HepG2 (cell line): ENCODE measurements at regions not wholly inside any gene's neighbourhood (a gene's known extent, or its start where the extent isn't known, plus 50 kb on each side); places are given as distances from the start of the nearest gene placed in this dataset.

Experiments
- ATAC-seq: fragments of 200-7000 bp; cut with Tn5 transposase; 3 replicates; pipeline ENCODE4 v1.9.1; 2020; ENCODE audit warnings: mild to moderate bottlenecking, moderate library complexity
- BruUV-seq: library from RNA; stranded (reverse); fragments of 400-500 nt; replicated peaks from 2 replicates; lab custom pipeline; 2021; lab: Mats Ljungman, UMichigan
- CTCF ChIA-PET: fragments of 300-600 bp; formaldehyde crosslinking; extraction: SDS; loops from one replicate; lab custom pipeline; 2021; ENCODE audit warnings: low total read pairs, inconsistent platforms, low intra/inter-chr PET ratio; lab: Yijun Ruan, JAX
- POLR2A ChIA-PET: fragments of 350-600 bp; sonication (Branson Sonifier 250); formaldehyde crosslinking; loops from one replicate; lab custom pipeline; 2020; ENCODE audit warnings: antibody characterized with exemption, inconsistent platforms; lab: Yijun Ruan, JAX
- DNase-seq: peaks from one replicate; pipeline ENCODE4 v3.0.0-alpha.2; 2015; ENCODE audit warnings: low spot score
- FAIRE-seq: peaks from 3 replicates; lab custom pipeline; 2011; peaks lifted over from hg19 to GRCh38; lab: Jason Lieb, UNC
- H2AFZ ChIP-seq: one replicate; pipeline ENCODE4 v1.6.1; 2011; ENCODE audit warnings: low read length, inconsistent platforms
- H3K27ac ChIP-seq: fragments of 300-600 bp; 3 replicates; pipeline ENCODE4 v1.8.0; 2011; ENCODE audit warnings: mixed run types, mild to moderate bottlenecking, mixed read lengths, low read length, inconsistent platforms; ENCODE audit not compliant: insufficient read depth; ENCODE audit errors: extremely low read length
- H3K27me3 ChIP-seq, 2 experiments: fragments of 200-600 bp in 1 of 2; 2 replicates in 1 of 2; 3 replicates in 1 of 2; pipeline versions ENCODE4 v1.6.0 to v1.8.0; 2011; ENCODE audit warnings: low read length in 2 of 2, mild to moderate bottlenecking in 2 of 2, moderate library complexity in 2 of 2, inconsistent platforms in 1 of 2; ENCODE audit not compliant: insufficient read depth in 2 of 2, control insufficient read depth in 1 of 2
- H3K36me3 ChIP-seq, 2 experiments: fragments of 200-600 bp in 1 of 2; replicated peaks in 1 of 2; 2 replicates in 1 of 2; 3 replicates in 1 of 2; pipeline versions ENCODE4 v1.5.1 to v1.8.0; 2011; ENCODE audit warnings: low read length in 2 of 2, inconsistent platforms in 1 of 2; ENCODE audit not compliant: insufficient read depth in 2 of 2, control insufficient read depth in 1 of 2
- H3K4me1 ChIP-seq: 2 replicates; pipeline ENCODE4 v1.5.1; 2012; ENCODE audit warnings: low read length, inconsistent platforms; ENCODE audit not compliant: insufficient read depth
- H3K4me2 ChIP-seq: 2 replicates; pipeline ENCODE4 v1.6.0; 2011; ENCODE audit warnings: low read depth, low read length, inconsistent platforms
- H3K4me3 ChIP-seq, 3 experiments: fragments of 200-600 bp in 1 of 3; sonication (generic), shearing (Covaris generic) in 1 of 3; replicated peaks in 1 of 3; 2 replicates each; pipeline ENCODE4 v1.5.1; 2011 to 2016; ENCODE audit warnings: low read length in 3 of 3, inconsistent platforms in 2 of 3, low read depth in 2 of 3, mild to moderate bottlenecking in 2 of 3, control low read depth in 1 of 3, mixed read lengths in 1 of 3; ENCODE audit not compliant: insufficient read depth in 1 of 3
- H3K79me2 ChIP-seq: one replicate; pipeline ENCODE4 v1.6.1; 2011; ENCODE audit warnings: low read length, inconsistent platforms; ENCODE audit not compliant: insufficient read depth
- H3K9ac ChIP-seq: 2 replicates; pipeline ENCODE4 v1.6.0; 2011; ENCODE audit warnings: mild to moderate bottlenecking, low read depth, low read length, inconsistent platforms; ENCODE audit not compliant: insufficient read depth
- H3K9me3 ChIP-seq: 2 replicates; pipeline ENCODE4 v1.5.1; 2012; ENCODE audit warnings: mild to moderate bottlenecking, low read length
- H4K20me1 ChIP-seq: 2 replicates; pipeline ENCODE4 v1.6.0; 2011; ENCODE audit warnings: inconsistent platforms, mild to moderate bottlenecking, low read length, moderate library complexity; ENCODE audit not compliant: insufficient read depth
- ATF7 ChIP-seq, 2 experiments: fragments of 450-650 bp in 1 of 2; sonication (generic) in 1 of 2; formaldehyde crosslinking in 1 of 2; IDR thresholded peaks; 2 replicates each; pipeline versions ENCODE4 v1.4.0 to v1.6.1; 2016 to 2020; ENCODE audit warnings: antibody characterized with exemption in 1 of 2, mild to moderate bottlenecking in 1 of 2, missing genetic modification reagents in 1 of 2
- MIER2 ChIP-seq: IDR thresholded peaks from 2 replicates; pipeline ENCODE4 v1.6.1; 2016; ENCODE audit warnings: missing biosample characterization, missing genetic modification reagents
- NCOA1 ChIP-seq: sonication (generic); formaldehyde crosslinking; IDR thresholded peaks from 2 replicates; pipeline ENCODE4 v1.9.0; 2021; ENCODE audit warnings: missing genetic modification reagents
- NR3C1 ChIP-seq: sonication (generic); formaldehyde crosslinking; IDR thresholded peaks from 2 replicates; pipeline ENCODE4 v1.4.0; 2020; ENCODE audit warnings: missing genetic modification reagents
- PPARG ChIP-seq: conservative IDR thresholded peaks from 2 replicates; pipeline ENCODE4 v1.6.1; 2016; ENCODE audit warnings: missing biosample characterization, missing genetic modification reagents
- TSC22D2 ChIP-seq: sonication (generic); formaldehyde crosslinking; IDR thresholded peaks from 2 replicates; pipeline ENCODE4 v1.5.1; 2020; ENCODE audit warnings: missing genetic modification reagents, mild to moderate bottlenecking, borderline replicate concordance
- ZNF660 ChIP-seq: sonication (generic); formaldehyde crosslinking; IDR thresholded peaks from 2 replicates; pipeline ENCODE4 v1.5.1; 2020; ENCODE audit warnings: mild to moderate bottlenecking, low read depth, missing genetic modification reagents, borderline replicate concordance
- ZNF766 ChIP-seq: sonication (generic); formaldehyde crosslinking; IDR thresholded peaks from 2 replicates; pipeline ENCODE4 v1.5.0; 2020; ENCODE audit warnings: missing genetic modification reagents, borderline replicate concordance
- ZNF772 ChIP-seq: sonication (generic); formaldehyde crosslinking; IDR thresholded peaks from 2 replicates; pipeline ENCODE4 v1.5.0; 2020; ENCODE audit warnings: mild to moderate bottlenecking, missing genetic modification reagents
- WGBS: methylation state at CpG from one replicate; pipeline ENCODE4 v1.1.6; 2017; ENCODE audit warnings: low lambda C conversion rate; 5-methylcytosine and 5-hydroxymethylcytosine counted together
- in situ Hi-C: cut with HindIII; loops from 2 replicates; pipeline ENCODE4 v1.10.0; 2017; ENCODE audit warnings: low pct_unique_long_range_greater_than_20kb; ENCODE audit not compliant: extremely low pct_ligation_motif_present
- intact Hi-C: fragments of 100-400 bp; cut with micrococcal nuclease; formaldehyde crosslinking; loops from one replicate; pipeline ENCODE4 v1.10.0; 2022; ENCODE audit not compliant: unreplicated experiment
- TF ChIP-seq, protein P1 (sequence below): sonication (generic); formaldehyde crosslinking; IDR thresholded peaks from 2 replicates; pipeline ENCODE4 v1.4.0; 2020; ENCODE audit warnings: missing genetic modification reagents; ENCODE audit errors: not compliant biosample characterization
- TF ChIP-seq, protein P2 (sequence below): sonication (generic); formaldehyde crosslinking; IDR thresholded peaks from 2 replicates; pipeline ENCODE4 v1.4.0; 2020; ENCODE audit warnings: low read depth, mild to moderate bottlenecking, missing genetic modification reagents
- TF ChIP-seq, protein P3 (sequence below): fragments of 450-650 bp; IDR thresholded peaks from 2 replicates; pipeline ENCODE4 v1.6.1; 2017
- TF ChIP-seq, protein P4 (sequence below): sonication (generic); formaldehyde crosslinking; IDR thresholded peaks from 2 replicates; pipeline ENCODE4 v1.9.0; 2021; ENCODE audit warnings: missing genetic modification reagents, mild to moderate bottlenecking, borderline replicate concordance
- TF ChIP-seq, protein P5 (sequence below): sonication (generic); formaldehyde crosslinking; IDR thresholded peaks from 2 replicates; pipeline ENCODE4 v1.4.0; 2020; ENCODE audit warnings: missing genetic modification reagents, borderline replicate concordance

DNA sequence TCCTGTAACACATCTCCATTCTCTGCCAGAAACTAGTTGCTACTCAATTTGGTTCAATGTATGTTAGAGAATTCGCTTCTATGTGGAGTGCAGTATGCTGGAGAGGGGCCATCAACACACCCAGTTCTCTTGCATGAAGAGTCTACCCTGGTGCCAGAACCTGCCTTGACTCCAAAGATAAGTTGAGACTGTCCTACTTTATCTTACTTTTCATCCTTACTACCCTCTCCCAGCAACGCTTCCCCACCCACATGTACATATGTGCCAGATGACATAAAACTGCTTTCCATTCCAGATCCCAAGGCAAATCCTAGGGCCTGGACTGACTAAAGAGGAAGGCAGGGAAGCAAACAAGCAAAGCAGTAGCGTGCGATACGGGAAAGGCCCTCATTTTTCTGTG, 442.6 kb upstream of the THRB start:
- CTCF ChIA-PET = no interaction called here
- Histone ChIP-seq H3K79me2 (no peaks in the 10 kb centered on the region), H4K20me1 (no peaks in the 10 kb centered on the region), H3K36me3 (no peaks in the 10 kb centered on the region), H3K27me3 (no peaks in the 10 kb centered on the region; a peak in 1 of 5 replicates), H3K9ac (no peak overlapping the region), H3K9me3 (no peaks in the 10 kb centered on the region), H3K4me2 (no peak overlapping the region), H3K4me3 (no peak overlapping the region), H2AFZ (no peak overlapping the region), H3K4me1 (no peaks in the 10 kb centered on the region), H3K27ac (no peak overlapping the region)
- WGBS = 18% methylated on average over 5 of the region's 5 CpGs
- intact Hi-C loops = no loop called here
- BruUV-seq = no TSS peak
- ATAC-seq = no peak
- no peak for FAIRE-seq
- POLR2A ChIA-PET = no interaction called here
- no peak for DNase-seq
- in situ Hi-C loops = no loop called here
- TF ChIP-seq, protein P1, sequence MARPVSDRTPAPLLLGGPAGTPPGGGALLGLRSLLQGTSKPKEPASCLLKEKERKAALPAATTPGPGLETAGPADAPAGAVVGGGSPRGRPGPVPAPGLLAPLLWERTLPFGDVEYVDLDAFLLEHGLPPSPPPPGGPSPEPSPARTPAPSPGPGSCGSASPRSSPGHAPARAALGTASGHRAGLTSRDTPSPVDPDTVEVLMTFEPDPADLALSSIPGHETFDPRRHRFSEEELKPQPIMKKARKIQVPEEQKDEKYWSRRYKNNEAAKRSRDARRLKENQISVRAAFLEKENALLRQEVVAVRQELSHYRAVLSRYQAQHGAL (CRISPR knock-in tag) = no peak
- no peak for TF ChIP-seq ZNF660 (CRISPR knock-in tag)
- no peak for TF ChIP-seq NR3C1 (CRISPR knock-in tag)
- no peak for TF ChIP-seq MIER2 (CRISPR knock-in tag)
- TF ChIP-seq TSC22D2 (CRISPR knock-in tag) = no peak
- TF ChIP-seq, protein P2, sequence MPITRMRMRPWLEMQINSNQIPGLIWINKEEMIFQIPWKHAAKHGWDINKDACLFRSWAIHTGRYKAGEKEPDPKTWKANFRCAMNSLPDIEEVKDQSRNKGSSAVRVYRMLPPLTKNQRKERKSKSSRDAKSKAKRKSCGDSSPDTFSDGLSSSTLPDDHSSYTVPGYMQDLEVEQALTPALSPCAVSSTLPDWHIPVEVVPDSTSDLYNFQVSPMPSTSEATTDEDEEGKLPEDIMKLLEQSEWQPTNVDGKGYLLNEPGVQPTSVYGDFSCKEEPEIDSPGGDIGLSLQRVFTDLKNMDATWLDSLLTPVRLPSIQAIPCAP (CRISPR knock-in tag) = no peak
- TF ChIP-seq ZNF772 (CRISPR knock-in tag) = no peak
- TF ChIP-seq ATF7 (IDR thresholded peaks at IDR 0.05) = no peak
- no peak for TF ChIP-seq ATF7 (CRISPR knock-in tag; IDR thresholded peaks at IDR 0.05)
- no peak for TF ChIP-seq NCOA1 (CRISPR knock-in tag)
- no peak for TF ChIP-seq PPARG (CRISPR knock-in tag)
- TF ChIP-seq, protein P3, sequence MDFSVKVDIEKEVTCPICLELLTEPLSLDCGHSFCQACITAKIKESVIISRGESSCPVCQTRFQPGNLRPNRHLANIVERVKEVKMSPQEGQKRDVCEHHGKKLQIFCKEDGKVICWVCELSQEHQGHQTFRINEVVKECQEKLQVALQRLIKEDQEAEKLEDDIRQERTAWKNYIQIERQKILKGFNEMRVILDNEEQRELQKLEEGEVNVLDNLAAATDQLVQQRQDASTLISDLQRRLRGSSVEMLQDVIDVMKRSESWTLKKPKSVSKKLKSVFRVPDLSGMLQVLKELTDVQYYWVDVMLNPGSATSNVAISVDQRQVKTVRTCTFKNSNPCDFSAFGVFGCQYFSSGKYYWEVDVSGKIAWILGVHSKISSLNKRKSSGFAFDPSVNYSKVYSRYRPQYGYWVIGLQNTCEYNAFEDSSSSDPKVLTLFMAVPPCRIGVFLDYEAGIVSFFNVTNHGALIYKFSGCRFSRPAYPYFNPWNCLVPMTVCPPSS = no peak
- TF ChIP-seq, protein P4, sequence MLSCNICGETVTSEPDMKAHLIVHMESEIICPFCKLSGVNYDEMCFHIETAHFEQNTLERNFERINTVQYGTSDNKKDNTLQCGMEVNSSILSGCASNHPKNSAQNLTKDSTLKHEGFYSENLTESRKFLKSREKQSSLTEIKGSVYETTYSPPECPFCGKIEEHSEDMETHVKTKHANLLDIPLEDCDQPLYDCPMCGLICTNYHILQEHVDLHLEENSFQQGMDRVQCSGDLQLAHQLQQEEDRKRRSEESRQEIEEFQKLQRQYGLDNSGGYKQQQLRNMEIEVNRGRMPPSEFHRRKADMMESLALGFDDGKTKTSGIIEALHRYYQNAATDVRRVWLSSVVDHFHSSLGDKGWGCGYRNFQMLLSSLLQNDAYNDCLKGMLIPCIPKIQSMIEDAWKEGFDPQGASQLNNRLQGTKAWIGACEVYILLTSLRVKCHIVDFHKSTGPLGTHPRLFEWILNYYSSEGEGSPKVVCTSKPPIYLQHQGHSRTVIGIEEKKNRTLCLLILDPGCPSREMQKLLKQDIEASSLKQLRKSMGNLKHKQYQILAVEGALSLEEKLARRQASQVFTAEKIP = no peak
- no peak for TF ChIP-seq ZNF766
- TF ChIP-seq, protein P5, sequence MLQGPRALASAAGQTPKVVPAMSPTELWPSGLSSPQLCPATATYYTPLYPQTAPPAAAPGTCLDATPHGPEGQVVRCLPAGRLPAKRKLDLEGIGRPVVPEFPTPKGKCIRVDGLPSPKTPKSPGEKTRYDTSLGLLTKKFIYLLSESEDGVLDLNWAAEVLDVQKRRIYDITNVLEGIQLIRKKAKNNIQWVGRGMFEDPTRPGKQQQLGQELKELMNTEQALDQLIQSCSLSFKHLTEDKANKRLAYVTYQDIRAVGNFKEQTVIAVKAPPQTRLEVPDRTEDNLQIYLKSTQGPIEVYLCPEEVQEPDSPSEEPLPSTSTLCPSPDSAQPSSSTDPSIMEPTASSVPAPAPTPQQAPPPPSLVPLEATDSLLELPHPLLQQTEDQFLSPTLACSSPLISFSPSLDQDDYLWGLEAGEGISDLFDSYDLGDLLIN (CRISPR knock-in tag) = no peak
